Body of pancreas (tissue), 4 donors: ENCODE measurements at regions not wholly inside any gene's neighbourhood (a gene's known extent, or its start where the extent isn't known, plus 50 kb on each side); places are given as distances from the start of the nearest gene placed in this dataset.

Experiments used
- ATAC-seq: fragments of 150-250 bp; one replicate; pipeline ENCODE4 v1.9.1; 2016
- DNase-seq, 4 donors: peaks; one replicate each; pipeline ENCODE4 v3.0.0-alpha.2; 2019
- H3K27ac ChIP-seq, 4 donors: fragments of 200-600 bp; sonication (generic); 1 replicate in 3 of 4; 2 replicates in 1 of 4; pipeline versions ENCODE4 v1.5.1 to v1.6.1; 2016 to 2019; ENCODE audit warnings: mild to moderate bottlenecking in 1 of 4, mixed read lengths in 1 of 4, moderate library complexity in 1 of 4
- H3K27me3 ChIP-seq, 2 donors: fragments of 200-600 bp; sonication (generic); one replicate each; pipeline ENCODE4 v1.6.0; 2016; ENCODE audit warnings: mild to moderate bottlenecking in 1 of 2
- H3K36me3 ChIP-seq, 2 donors: fragments of 200-600 bp; sonication (generic); replicated peaks in 1 of 2; 2 replicates each; pipeline ENCODE4 v1.5.1; 2016; ENCODE audit warnings: low read depth in 2 of 2; ENCODE audit not compliant: insufficient read depth in 1 of 2
- H3K4me1 ChIP-seq: fragments of 200-600 bp; sonication (generic); one replicate; pipeline ENCODE4 v1.6.0; 2016
- H3K4me3 ChIP-seq, 2 donors: fragments of 200-600 bp; sonication (generic); 1 replicate in 1 of 2; 2 replicates in 1 of 2; pipeline ENCODE4 v1.5.1; 2016 to 2019
- H3K9me3 ChIP-seq, 3 donors: fragments of 200-600 bp; sonication (generic); 1 replicate in 2 of 3; 2 replicates in 1 of 3; pipeline ENCODE4 v1.5.1; 2016
- POLR2A ChIP-seq, 3 donors: fragments of 450-650 bp; IDR thresholded peaks; one replicate each; pipeline ENCODE4 v1.6.1; 2016; ENCODE audit warnings: antibody characterized with exemption in 3 of 3, mild to moderate bottlenecking in 2 of 3
- WGBS, 2 donors: methylation state at CpG; one replicate each; pipeline ENCODE4 v1.1.5; 2017; 5-methylcytosine and 5-hydroxymethylcytosine counted together
- intact Hi-C: fragments of 100-400 bp; cut with DNase I; formaldehyde crosslinking; loops from one replicate; pipeline ENCODE4 v1.15.1; 2023
- TF ChIP-seq, protein P1 (sequence below), 7 experiments: fragments of 450-650 bp in 4 of 7; fragments of 200-600 bp in 3 of 7; sonication (generic) in 3 of 7; IDR thresholded peaks; one replicate each; pipeline ENCODE4 v1.5.1; 2016 to 2019; ENCODE audit warnings: antibody characterized with exemption in 7 of 7

DNA sequence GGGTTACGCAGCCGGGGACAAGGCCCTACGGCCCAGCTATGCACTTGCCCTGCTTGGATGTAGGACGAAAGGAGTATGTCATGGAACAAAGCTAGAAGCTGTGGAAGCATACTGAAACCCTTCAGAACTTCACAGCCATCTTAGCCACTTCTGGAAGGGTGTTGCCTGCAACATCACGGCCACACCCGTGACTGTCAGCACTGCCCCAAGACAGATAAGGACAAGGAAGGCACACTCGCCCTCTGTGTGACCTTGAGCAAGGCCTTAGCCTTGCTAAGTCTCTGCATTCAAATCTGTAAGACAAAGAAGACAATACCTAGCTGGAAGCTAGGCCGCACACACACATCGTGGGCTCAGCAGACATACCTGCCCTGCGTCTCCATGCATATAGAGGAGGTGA lies 352.5 kb upstream of the MGMT start:
- intact Hi-C loops: no loop called here
- Histone ChIP-seq H3K27me3 (no peaks in the 10 kb centered on the region), H3K9me3 (no peaks in the 10 kb centered on the region), H3K4me3 (no peak overlapping the region), H3K36me3 (no peaks in the 10 kb centered on the region), H3K27ac (no peak overlapping the region), H3K4me1 (no peaks in the 10 kb centered on the region)
- TF ChIP-seq, protein P1, sequence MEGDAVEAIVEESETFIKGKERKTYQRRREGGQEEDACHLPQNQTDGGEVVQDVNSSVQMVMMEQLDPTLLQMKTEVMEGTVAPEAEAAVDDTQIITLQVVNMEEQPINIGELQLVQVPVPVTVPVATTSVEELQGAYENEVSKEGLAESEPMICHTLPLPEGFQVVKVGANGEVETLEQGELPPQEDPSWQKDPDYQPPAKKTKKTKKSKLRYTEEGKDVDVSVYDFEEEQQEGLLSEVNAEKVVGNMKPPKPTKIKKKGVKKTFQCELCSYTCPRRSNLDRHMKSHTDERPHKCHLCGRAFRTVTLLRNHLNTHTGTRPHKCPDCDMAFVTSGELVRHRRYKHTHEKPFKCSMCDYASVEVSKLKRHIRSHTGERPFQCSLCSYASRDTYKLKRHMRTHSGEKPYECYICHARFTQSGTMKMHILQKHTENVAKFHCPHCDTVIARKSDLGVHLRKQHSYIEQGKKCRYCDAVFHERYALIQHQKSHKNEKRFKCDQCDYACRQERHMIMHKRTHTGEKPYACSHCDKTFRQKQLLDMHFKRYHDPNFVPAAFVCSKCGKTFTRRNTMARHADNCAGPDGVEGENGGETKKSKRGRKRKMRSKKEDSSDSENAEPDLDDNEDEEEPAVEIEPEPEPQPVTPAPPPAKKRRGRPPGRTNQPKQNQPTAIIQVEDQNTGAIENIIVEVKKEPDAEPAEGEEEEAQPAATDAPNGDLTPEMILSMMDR (IDR thresholded peaks at IDR 0.05): no peak
- TF ChIP-seq POLR2A (IDR thresholded peaks at IDR 0.05): no peak
- 71 to 72% methylated on average over 10 of the region's 10 CpGs for WGBS, 2 donors
- no peak for ATAC-seq
- DNase-seq: no peak

DNA sequence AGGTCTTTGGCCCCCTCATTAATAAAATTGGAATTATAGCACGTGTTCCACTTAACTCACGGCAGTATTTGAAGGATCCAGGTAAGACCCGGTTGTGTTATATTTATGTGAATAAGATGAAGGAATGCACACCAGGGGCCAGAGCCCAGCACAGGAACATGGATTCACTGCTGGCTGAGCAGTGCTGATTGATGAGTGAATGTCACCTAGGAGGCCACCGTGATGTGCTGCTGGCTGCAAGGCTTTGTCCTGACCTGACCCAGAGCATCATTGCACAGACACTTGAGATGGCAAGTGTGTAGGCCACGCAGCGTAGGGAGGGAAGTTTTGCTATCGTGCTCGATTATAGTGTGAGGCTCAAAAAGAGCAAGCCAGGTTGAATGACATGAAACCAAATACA lies 350.7 kb upstream of the MGMT start:
- H3K27me3 ChIP-seq: no peaks in the 10 kb centered on the region
- H3K36me3 ChIP-seq: no peaks in the 10 kb centered on the region
- WGBS, 2 donors: 77 to 81% methylated on average over 8 of the region's 8 CpGs
- no peak overlapping the region for H3K27ac ChIP-seq
- no peak for ATAC-seq
- H3K9me3 ChIP-seq: no peaks in the 10 kb centered on the region
- no peaks in the 10 kb centered on the region for H3K4me1 ChIP-seq
- TF ChIP-seq, protein P1 (IDR thresholded peaks at IDR 0.05): no peak
- no peak for TF ChIP-seq POLR2A (IDR thresholded peaks at IDR 0.05)
- intact Hi-C loops: no loop called here
- no peak for DNase-seq
- no peak overlapping the region for H3K4me3 ChIP-seq

DNA sequence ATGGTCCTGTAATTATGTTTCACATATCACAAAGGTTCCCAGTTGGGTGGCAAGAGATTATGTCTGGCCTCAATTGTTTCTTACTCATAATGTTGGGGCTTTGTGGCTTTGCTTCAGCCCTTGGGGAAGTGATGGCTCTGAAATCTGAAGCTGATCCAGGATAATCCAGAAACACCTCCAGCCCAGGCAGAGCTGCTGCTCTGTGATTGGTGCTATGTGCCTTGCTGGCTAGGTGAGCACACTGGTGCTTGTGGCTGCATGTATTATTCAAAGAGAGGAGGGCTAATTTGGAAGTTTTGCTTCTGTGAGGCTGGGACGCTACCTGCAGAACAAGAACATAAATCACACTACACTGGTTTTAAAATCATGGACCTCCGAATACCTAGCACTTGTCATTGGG lies 346.6 kb upstream of the MGMT start:
- H3K27me3 ChIP-seq: no peaks in the 10 kb centered on the region
- WGBS, 2 donors: 44 to 45% methylated on average over 2 of the region's 2 CpGs
- TF ChIP-seq POLR2A (IDR thresholded peaks at IDR 0.05): no peak
- TF ChIP-seq, protein P1 (IDR thresholded peaks at IDR 0.05): no peak
- ATAC-seq: no peak
- peaks cover 0 to 1% (median 0%) of the 10 kb centered on the region in 3 donors for H3K9me3 ChIP-seq
- intact Hi-C loops: no loop called here
- no peaks in the 10 kb centered on the region for H3K36me3 ChIP-seq
- no peak overlapping the region for H3K4me3 ChIP-seq
- H3K27ac ChIP-seq: no peak overlapping the region
- no peak for DNase-seq
- no peaks in the 10 kb centered on the region for H3K4me1 ChIP-seq

DNA sequence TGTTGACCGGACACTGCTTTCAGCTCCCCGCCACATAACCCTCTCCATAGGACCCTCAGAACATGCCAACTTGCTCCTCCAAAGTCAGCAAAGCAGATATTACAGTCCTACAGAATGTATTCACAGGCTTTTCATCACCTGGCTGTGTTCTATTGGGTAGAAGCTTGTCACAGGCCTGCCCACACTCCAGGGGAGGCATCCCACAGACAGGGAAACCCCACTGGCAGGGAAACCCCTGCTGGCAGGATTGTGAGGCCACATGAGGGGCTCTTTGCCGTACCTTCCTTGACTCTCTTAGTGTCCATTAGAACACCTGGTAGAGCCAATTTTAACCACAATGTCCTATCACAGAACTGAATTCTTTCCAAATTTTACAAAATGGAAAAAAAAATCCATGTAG lies 344.2 kb upstream of the MGMT start:
- no peak for ATAC-seq
- WGBS, 2 donors: 83 to 90% methylated on average over 3 of the region's 3 CpGs
- Histone ChIP-seq H3K9me3 (peaks cover 0 to 5% (median 0%) of the 10 kb centered on the region in 3 donors), H3K4me1 (no peaks in the 10 kb centered on the region), H3K36me3 (no peaks in the 10 kb centered on the region), H3K27ac (no peak overlapping the region), H3K27me3 (no peaks in the 10 kb centered on the region), H3K4me3 (no peak overlapping the region)
- no peak for DNase-seq
- TF ChIP-seq, protein P1 (IDR thresholded peaks at IDR 0.05): no peak
- no peak for TF ChIP-seq POLR2A (IDR thresholded peaks at IDR 0.05)
- intact Hi-C loops: no loop called here

DNA sequence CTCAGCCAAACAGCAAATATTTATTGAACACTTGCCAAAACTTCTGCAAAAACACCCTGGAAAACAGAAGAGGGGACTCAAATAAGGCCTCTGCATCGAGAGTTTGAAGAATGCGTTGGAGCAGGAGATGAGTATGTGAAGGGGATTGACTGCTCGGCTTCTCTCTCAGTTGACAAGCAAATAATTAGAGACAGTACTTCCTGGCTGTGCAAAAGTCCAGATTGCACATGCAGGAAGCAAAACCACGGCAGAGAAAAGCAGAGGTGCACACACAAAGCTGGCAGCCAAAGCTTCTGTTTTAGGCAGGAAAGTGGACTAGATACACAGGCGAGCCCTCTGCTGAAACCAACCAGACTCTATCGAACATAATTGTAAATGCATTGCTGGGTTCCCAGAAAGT lies 343.6 kb upstream of the MGMT start:
- no peak for DNase-seq
- no peaks in the 10 kb centered on the region for H3K27me3 ChIP-seq
- H3K27ac ChIP-seq: no peak overlapping the region
- intact Hi-C loops: no loop called here
- WGBS, 2 donors: 43 to 52% methylated on average over 6 of the region's 6 CpGs
- no peaks in the 10 kb centered on the region for H3K4me1 ChIP-seq
- ATAC-seq: no peak
- peaks cover 0 to 5% (median 0%) of the 10 kb centered on the region in 3 donors for H3K9me3 ChIP-seq
- H3K4me3 ChIP-seq: no peak overlapping the region
- TF ChIP-seq, protein P1 (IDR thresholded peaks at IDR 0.05): no peak
- no peak for TF ChIP-seq POLR2A (IDR thresholded peaks at IDR 0.05)
- no peaks in the 10 kb centered on the region for H3K36me3 ChIP-seq
